GM19328 (cell line): ENCODE measurements at regions not wholly inside any gene's neighbourhood (a gene's known extent, or its start where the extent isn't known, plus 50 kb on each side); places are given as distances from the start of the nearest gene placed in this dataset.
A peak's percentile ranks its signal among the peaks of the same experiment; 100 is the strongest.
"Not testable (repeated sequence)": the region's sequence is repeated elsewhere in the genome, so short reads cannot be mapped to it uniquely, and the experiment has no call there.

ENCODE experiments used
- ATAC-seq: cut with Tn5 transposase; IDR thresholded peaks from one replicate; pipeline ENCODE4 v1.9.1; 2021; ENCODE audit warnings: mild to moderate bottlenecking, moderate library complexity; ENCODE audit not compliant: unreplicated experiment

GRCh38 chr11:110347660-110348059 is 51.2 kb upstream of the RDX start:
- no peak for ATAC-seq

- ATAC-seq = peak; percentile 77
Measured at GRCh38 chr11:110349138-110349996, 53.0 kb upstream of the RDX start.

GRCh38 chr11:110349997-110350383 is 53.6 kb upstream of the RDX start:
- ATAC-seq = peak; percentile 4

GRCh38 chr11:110355011-110355744 is 58.8 kb upstream of the RDX start:
- ATAC-seq = no peak

- no peak for ATAC-seq
Measured at GRCh38 chr11:110356762-110357671, 60.6 kb upstream of the RDX start.

- no peak for ATAC-seq
Measured at GRCh38 chr11:110358336-110358735, 61.9 kb upstream of the RDX start.

- not testable (repeated sequence) for ATAC-seq
Measured at GRCh38 chr11:110360781-110361408, 64.5 kb upstream of the RDX start.

GRCh38 chr11:110362971-110363509 is 66.6 kb upstream of the RDX start:
- no peak for ATAC-seq

- no peak for ATAC-seq
Measured at GRCh38 chr11:110366291-110366690, 63.5 kb upstream of the FDX1 start.

- ATAC-seq = no peak
Measured at GRCh38 chr11:110367571-110367970, 62.2 kb upstream of the FDX1 start.

GRCh38 chr11:110371084-110371483 is 58.7 kb upstream of the FDX1 start:
- ATAC-seq = no peak

GRCh38 chr11:110373051-110373702 is 56.6 kb upstream of the FDX1 start:
- peak; percentile 94 for ATAC-seq

GRCh38 chr11:110374921-110375320 is 54.8 kb upstream of the FDX1 start:
- no peak for ATAC-seq

- no peak for ATAC-seq
Measured at GRCh38 chr11:110375351-110375750, 54.4 kb upstream of the FDX1 start.

- no peak for ATAC-seq
Measured at GRCh38 chr11:110376021-110376420, 53.7 kb upstream of the FDX1 start.

GRCh38 chr11:110376711-110377324 is 52.9 kb upstream of the FDX1 start:
- no peak for ATAC-seq

- ATAC-seq = no peak
Measured at GRCh38 chr11:110377434-110377833, 52.3 kb upstream of the FDX1 start.

- no peak for ATAC-seq
Measured at GRCh38 chr11:110379261-110379660, 50.5 kb upstream of the FDX1 start.

GRCh38 chr11:110379936-110380335 is 49.8 kb upstream of the FDX1 start:
- ATAC-seq = no peak
